Ishikawa (cell line): ENCODE measurements at regions not wholly inside any gene's neighbourhood (a gene's known extent, or its start where the extent isn't known, plus 50 kb on each side); places are given as distances from the start of the nearest gene placed in this dataset.

Experiments used
- CEBPB ChIP-seq: IDR thresholded peaks from 2 replicates; pipeline ENCODE4 v1.6.1; 2012
- EGR1 ChIP-seq: IDR thresholded peaks from 2 replicates; pipeline ENCODE4 v1.6.1; 2012
- EP300 ChIP-seq: IDR thresholded peaks from 2 replicates; pipeline ENCODE4 v1.6.1; 2012; ENCODE audit warnings: borderline replicate concordance
- RAD21 ChIP-seq: IDR thresholded peaks from 2 replicates; pipeline ENCODE4 v1.6.1; 2012; ENCODE audit warnings: low read depth

- TF ChIP-seq EGR1 (no peak), EP300 (no peak), RAD21 (no peak), CEBPB (no peak)
These were observed 241.6 kb upstream of the CD180 start for GRCh38 chr5:67437905-67438845.
